ENCODE measurements at regions not wholly inside any gene's neighbourhood (a gene's known extent, or its start where the extent isn't known, plus 50 kb on each side); places are given as distances from the start of the nearest gene placed in this dataset.

DNA sequence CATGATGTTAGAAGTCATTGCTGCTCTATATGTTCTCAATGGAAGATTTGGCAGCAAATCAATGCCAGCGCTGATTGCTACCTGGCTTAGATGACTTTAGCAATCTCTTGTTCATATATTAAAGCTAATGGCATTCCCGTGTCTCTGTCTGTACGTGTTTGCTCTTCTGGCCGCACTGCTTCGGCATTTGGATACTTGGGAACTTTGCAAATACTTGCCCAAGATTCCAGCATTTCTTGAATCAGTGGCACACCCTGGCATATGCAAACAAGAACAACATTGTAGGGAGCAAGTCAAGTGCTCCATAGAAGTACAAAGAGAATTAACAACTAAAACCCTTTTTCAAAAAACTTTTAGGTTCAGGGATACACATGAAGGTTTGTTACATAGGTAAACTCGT is 128.9 kb upstream of the TMEM164 start:
- intact Hi-C loops (cut with DNase I, micrococcal nuclease), result no loop called here
- ChIA-PET POLR2A (no interaction called here), CTCF (interaction anchor here (0.6 kb wide), 1 partner anchor 398 kb away, joined by 3 read pairs; no protein-coding TSS in a partner anchor)
- no peak for ATAC-seq (ENCODE audit: poor library complexity)
- TF ChIP-seq, protein P1, sequence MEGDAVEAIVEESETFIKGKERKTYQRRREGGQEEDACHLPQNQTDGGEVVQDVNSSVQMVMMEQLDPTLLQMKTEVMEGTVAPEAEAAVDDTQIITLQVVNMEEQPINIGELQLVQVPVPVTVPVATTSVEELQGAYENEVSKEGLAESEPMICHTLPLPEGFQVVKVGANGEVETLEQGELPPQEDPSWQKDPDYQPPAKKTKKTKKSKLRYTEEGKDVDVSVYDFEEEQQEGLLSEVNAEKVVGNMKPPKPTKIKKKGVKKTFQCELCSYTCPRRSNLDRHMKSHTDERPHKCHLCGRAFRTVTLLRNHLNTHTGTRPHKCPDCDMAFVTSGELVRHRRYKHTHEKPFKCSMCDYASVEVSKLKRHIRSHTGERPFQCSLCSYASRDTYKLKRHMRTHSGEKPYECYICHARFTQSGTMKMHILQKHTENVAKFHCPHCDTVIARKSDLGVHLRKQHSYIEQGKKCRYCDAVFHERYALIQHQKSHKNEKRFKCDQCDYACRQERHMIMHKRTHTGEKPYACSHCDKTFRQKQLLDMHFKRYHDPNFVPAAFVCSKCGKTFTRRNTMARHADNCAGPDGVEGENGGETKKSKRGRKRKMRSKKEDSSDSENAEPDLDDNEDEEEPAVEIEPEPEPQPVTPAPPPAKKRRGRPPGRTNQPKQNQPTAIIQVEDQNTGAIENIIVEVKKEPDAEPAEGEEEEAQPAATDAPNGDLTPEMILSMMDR (IDR thresholded peaks at IDR 0.05), result no peak
- H3K36me3 Mint-ChIP-seq (ENCODE audit: low read depth), result no peaks in the 10 kb centered on the region
- H3K27ac Mint-ChIP-seq, result no peak overlapping the region
- Histone ChIP-seq H3K4me3 (ENCODE audit: low read length) (no peak overlapping the region), H3K4me1 (ENCODE audit: insufficient read depth, low read length) (no peaks in the 10 kb centered on the region), H3K36me3 (ENCODE audit: insufficient read depth, low read length) (no peaks in the 10 kb centered on the region), H3K27ac (ENCODE audit: low read depth in 1 of 2, low read length in 2 of 2) (no peak overlapping the region), H3K27me3 (ENCODE audit: control insufficient read depth in 1 of 2, insufficient read depth in 2 of 2, low read length in 2 of 2) (no peaks in the 10 kb centered on the region), H3K9me3 (ENCODE audit: control insufficient read depth in 1 of 2, insufficient read depth in 1 of 2, low read length in 2 of 2) (no peaks in the 10 kb centered on the region)
- no peak for DNase-seq
- no peak overlapping the region for H3K4me3 Mint-ChIP-seq
- no peaks in the 10 kb centered on the region for H3K4me1 Mint-ChIP-seq (ENCODE audit: low read depth)
- no peaks in the 10 kb centered on the region for H3K27me3 Mint-ChIP-seq
- H3K9me3 Mint-ChIP-seq, result no peaks in the 10 kb centered on the region

- Histone ChIP-seq H3K4me1 (ENCODE audit: insufficient read depth, low read length) (no peaks in the 10 kb centered on the region), H3K9me3 (ENCODE audit: control insufficient read depth in 1 of 2, insufficient read depth in 1 of 2, low read length in 2 of 2) (no peaks in the 10 kb centered on the region), H3K27ac (ENCODE audit: low read depth in 1 of 2, low read length in 2 of 2) (no peak overlapping the region), H3K4me3 (ENCODE audit: low read length) (no peak overlapping the region), H3K27me3 (ENCODE audit: control insufficient read depth in 1 of 2, insufficient read depth in 2 of 2, low read length in 2 of 2) (no peaks in the 10 kb centered on the region), H3K36me3 (ENCODE audit: insufficient read depth, low read length) (no peaks in the 10 kb centered on the region)
- CTCF ChIA-PET, result interaction anchor here (0.6 kb wide), 1 partner anchor 399 kb away, joined by 3 read pairs; no protein-coding TSS in a partner anchor
- POLR2A ChIA-PET, result no interaction called here
- ATAC-seq (ENCODE audit: poor library complexity), result no peak
- no peaks in the 10 kb centered on the region for H3K27me3 Mint-ChIP-seq
- no peak for DNase-seq
- TF ChIP-seq, protein P1 (IDR thresholded peaks at IDR 0.05), result no peak
- intact Hi-C loops (cut with DNase I, micrococcal nuclease), result no loop called here
- H3K27ac Mint-ChIP-seq, result no peak overlapping the region
- H3K4me1 Mint-ChIP-seq (ENCODE audit: low read depth), result no peaks in the 10 kb centered on the region
- no peaks in the 10 kb centered on the region for H3K36me3 Mint-ChIP-seq (ENCODE audit: low read depth)
- no peak overlapping the region for H3K4me3 Mint-ChIP-seq
- no peaks in the 10 kb centered on the region for H3K9me3 Mint-ChIP-seq
Observed at GRCh38 chrX:109874548-109874947, 128.4 kb upstream of the TMEM164 start.

- Mint-ChIP-seq H3K36me3 (ENCODE audit: low read depth) (no peaks in the 10 kb centered on the region), H3K4me1 (ENCODE audit: low read depth) (no peaks in the 10 kb centered on the region), H3K9me3 (no peaks in the 10 kb centered on the region), H3K4me3 (no peak overlapping the region), H3K27ac (no peak overlapping the region), H3K27me3 (no peaks in the 10 kb centered on the region)
- intact Hi-C loops (cut with DNase I, micrococcal nuclease), result no loop called here
- H3K27ac ChIP-seq (ENCODE audit: low read depth in 1 of 2, low read length in 2 of 2), result no peak overlapping the region
- no peaks in the 10 kb centered on the region for H3K4me1 ChIP-seq (ENCODE audit: insufficient read depth, low read length)
- H3K27me3 ChIP-seq (ENCODE audit: control insufficient read depth in 1 of 2, insufficient read depth in 2 of 2, low read length in 2 of 2), result no peaks in the 10 kb centered on the region
- DNase-seq (no peak), ATAC-seq (ENCODE audit: poor library complexity) (no peak)
- H3K36me3 ChIP-seq (ENCODE audit: insufficient read depth, low read length), result no peaks in the 10 kb centered on the region
- H3K4me3 ChIP-seq (ENCODE audit: low read length), result no peak overlapping the region
- POLR2A ChIA-PET, result no interaction called here
- CTCF ChIA-PET, result interaction anchor here (0.6 to 0.8 kb wide), 2 partner anchors 19 to 57 kb away, joined by 3 to 4 read pairs; no protein-coding TSS in a partner anchor
- no peaks in the 10 kb centered on the region for H3K9me3 ChIP-seq (ENCODE audit: control insufficient read depth in 1 of 2, insufficient read depth in 1 of 2, low read length in 2 of 2)
- TF ChIP-seq, protein P1 (IDR thresholded peaks at IDR 0.05), result no peak
Observed at GRCh38 chrX:109875831-109876230, 127.1 kb upstream of the TMEM164 start.

Data from CD4-positive, alpha-beta T cell (primary cell).